Ureter (tissue), 1 donor: ENCODE measurements at regions not wholly inside any gene's neighbourhood (a gene's known extent, or its start where the extent isn't known, plus 50 kb on each side); places are given as distances from the start of the nearest gene placed in this dataset.

Experiments used
- DNase-seq: peaks from one replicate; pipeline ENCODE4 v3.0.0-alpha.2; 2020; ENCODE audit warnings: low spot score
- donor health status: DM: yes; HTN: yes; CAD: no.

DNA sequence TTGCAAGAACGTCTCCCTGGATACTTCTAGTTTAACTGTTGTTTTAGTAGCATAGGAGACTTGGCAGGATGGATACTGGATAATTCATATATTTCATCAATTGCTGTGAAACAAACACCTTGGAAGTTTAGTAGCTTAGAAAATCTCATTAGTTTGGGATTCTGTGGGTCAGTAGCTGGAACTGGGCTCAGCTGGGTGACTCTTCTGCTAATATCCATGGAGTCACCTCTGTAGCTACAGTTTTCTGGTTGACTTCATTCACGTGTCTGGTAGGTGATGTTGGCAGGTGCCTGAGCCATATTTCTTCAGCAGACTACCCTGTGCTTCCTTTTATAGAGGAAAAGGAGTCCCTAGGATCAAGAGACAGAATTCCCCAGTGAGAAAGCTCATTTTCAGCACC, 208.9 kb upstream of the PFKP start:
- no peak for DNase-seq

DNA sequence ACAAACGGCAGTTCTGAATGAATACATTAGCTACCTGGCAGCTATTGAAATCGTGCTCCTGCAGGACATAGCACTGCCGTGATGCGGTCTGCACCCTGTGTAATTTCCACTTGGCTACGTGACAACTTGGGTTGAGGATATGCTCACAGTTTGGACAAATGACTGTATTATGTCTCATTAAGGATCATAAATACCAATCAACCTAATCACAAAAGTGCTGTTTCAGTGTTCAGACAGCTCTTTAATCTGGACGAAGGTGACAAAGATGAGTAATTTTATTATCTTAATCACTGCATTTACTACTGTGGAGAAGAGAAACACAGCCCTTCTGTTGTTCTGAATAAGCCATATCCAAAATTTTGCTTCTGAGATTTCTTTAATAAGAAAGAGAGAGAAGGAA, 210.8 kb upstream of the PFKP start:
- no peak for DNase-seq

DNA sequence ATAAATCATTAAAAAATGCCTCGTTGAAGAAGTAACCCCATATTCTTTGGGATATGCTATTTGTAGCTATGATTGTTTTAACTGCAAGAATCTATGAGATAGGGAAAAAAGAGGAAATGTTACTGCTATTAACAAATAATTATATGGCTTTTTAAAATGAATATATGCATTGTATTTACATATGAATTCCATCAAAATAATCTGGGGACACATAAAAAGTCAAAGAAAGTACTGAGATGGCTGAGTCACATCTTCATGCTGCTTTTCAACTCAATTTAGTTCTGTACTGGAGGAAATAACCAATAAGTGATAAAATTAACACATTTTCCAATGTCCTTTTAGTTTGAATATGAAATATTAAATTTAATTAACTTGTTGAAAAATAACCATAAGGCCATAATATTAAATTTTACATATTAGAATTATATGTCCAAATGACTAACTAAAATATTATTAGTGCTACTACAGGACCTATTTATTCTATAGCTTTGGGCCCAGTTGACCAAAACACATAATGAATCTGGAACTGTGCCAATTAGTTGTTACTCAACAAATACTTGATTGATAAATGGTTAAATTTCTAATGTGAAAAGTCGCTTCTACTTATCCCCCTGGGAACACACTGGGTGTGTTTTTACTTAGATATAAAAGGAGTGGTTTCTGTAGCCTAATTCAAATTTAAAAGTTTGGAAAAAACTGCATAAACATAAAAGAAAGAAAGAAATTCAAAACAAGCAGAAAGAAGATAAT, 214.6 kb upstream of the PFKP start:
- DNase-seq, result no peak

DNA sequence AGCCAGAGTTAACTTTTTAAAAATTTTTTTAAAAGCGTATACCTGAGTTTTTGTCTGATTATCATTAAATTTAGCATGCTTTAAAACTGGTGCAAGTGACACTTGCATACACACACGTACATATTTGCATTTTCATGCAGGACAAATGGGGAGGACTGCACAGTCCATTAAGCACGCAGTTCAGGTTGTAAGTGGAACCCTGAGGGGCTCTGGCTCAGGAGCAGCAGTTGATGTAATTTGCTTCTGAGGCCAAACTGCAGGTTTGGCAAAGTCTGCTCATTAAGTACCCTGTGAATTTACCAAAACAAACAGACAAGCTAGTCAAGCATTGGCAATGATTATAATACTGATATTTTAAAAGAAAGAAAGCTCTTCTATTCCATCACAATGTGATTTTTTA, 215.8 kb upstream of the PFKP start:
- no peak for DNase-seq

DNA sequence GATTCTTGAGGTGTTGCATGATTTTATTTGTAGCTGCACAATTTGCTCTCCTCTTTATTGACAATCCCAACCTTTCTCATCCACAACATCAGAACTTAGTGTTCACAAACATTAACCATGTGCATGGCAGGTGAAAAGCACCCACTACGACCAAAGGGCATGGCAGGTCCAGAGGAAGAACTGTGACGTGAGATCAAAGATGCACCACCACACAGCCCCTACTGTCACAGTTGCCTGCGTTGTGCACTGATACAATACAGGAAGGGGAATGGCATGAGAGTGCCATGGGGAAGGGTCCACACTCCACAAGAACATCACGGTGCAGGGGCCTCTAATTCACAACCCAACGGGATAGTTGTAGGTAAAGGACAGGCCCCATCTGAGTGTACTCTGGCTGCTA, 217.1 kb upstream of the PFKP start:
- no peak for DNase-seq

DNA sequence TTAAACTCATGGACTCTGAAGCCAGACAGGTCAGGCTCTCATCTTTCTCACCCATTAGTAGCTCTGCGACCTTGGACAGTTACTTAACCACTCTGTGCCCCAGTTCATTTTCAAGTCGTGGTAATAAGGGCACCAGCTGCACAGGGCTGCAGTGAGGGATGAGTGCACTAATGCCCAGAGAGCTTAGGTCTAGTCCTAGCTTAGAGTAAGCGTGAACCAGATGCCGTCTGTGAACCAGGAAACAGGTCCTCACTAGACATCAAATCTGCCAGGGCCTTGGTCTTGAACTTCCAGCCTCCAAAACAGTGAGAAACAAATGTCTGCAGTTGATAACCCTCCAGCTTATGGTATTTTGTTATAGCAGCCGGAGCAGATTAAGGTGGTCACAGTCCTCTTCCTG, 222.4 kb upstream of the PFKP start:
- DNase-seq, result no peak

DNA sequence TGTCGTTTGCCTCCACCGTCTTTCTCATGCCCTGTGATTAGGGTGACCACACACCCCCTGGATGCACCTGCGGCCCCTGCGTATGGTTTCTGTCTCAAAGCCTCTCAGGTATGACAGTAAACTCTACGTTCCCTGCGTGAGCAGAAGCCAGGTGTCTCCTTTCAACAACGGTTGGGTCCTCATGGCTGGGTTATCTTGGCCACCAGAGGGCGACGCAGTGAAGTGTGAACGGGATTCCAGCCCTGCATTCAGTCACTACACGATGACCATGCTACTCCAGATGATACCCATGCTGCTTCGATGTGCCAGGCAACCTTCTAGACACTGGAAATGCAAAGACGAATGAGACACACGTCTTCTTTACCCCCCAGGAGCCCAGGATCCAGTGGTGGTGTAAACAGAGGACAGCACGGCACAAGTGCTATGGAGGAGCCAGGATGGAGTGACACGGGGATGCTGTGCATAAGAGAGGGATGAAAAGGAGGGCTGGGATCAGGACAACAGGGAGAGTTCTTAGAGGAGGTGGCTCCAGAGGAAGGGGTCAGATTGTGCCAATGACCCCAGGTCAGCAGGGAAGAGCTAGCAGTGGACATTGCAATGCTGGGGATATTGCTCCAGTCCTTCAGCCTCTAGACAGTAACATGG, 228.1 kb upstream of the PFKP start:
- no peak for DNase-seq

DNA sequence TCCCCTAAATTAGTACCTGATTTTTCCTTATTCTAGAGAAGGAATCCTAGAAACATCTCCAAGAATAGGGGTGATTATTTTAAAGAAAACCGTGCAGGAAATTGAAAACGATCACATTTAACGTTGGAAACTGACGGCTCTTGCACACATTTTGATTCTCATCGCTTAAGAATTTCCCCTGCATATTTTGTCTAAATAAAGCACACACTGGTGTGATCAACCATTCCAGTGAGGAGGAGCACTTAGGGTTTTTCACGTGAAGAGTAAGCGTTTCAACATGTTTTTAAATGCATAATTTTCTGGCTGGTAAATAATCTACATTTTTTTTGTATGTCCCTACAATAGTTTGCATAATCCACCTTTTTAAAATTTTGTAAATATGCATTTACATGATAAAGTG, 229.7 kb upstream of the PFKP start:
- no peak for DNase-seq

DNA sequence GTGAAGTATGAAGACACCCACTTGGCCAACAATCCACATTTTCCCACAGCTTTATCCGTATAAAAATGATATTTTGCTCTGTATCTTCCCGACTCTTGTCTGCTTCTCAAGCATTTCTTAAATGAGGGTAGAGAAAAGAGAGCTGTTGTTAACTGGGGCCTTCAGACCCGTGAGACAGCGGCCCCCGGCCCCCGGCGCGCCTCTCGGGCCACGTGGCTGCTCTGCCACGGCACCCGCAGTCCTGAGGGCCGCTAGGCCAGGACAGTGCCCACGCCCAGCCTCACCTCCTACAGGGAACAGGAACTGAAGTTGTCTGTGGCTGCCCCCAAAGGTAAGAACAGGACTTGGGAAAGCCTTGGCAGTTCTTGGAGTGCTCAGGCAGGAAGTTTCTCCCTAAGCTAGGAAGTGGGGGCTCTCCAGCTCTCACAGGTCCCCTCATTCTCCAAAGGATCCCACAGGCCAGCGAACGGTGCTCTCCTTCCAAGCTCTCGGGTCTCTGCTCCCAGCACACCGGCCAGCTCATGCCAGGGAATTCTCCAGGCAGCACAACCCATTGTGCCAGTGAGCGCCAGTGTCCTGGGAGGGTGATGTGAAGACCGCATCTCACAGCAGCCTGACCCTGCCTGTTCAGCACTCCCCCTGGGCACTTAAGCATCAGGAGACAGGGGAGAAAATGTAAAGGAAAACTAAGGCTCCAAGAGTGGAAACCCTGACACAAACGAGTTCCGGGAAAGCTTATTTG, 230.3 kb upstream of the PFKP start:
- no peak for DNase-seq

DNA sequence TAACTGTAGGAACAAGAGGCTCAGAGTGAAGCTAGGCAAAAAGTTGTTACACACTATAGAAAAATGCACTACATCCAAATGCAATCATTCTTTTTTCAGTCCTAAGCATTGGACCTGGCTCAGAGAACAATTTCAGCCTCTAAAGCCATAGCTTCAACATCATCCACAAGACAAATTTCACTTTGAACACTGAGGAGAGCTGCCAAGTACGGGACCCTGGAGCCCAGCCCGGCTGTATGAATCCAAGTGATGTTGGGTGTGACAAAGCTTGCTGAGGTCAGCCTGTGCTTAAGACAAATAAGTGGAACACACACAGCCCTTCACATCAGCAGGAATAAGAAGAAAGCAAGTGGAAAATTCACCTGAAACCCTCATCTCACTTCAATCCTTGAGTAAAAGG, 233.1 kb upstream of the PFKP start:
- DNase-seq, result no peak

DNA sequence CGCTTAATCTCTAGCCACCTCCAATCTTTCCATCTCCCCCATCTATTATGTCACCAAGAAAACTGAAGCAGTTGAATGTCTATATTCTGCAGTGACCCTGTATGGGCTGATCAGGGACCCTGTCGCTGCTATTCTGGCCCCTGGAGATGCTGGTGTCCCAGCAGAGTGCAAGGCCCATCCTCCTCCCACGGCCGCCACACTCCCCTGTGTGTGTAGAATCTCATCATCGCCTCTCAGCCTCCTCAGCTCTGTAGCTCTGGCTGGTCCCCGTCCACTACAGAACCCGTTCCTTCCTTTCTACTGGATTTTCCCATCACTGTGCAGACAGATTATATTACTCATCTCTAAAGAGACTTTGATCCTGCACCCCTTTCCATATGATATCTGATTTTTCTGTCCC, 235.8 kb upstream of the PFKP start:
- no peak for DNase-seq

DNA sequence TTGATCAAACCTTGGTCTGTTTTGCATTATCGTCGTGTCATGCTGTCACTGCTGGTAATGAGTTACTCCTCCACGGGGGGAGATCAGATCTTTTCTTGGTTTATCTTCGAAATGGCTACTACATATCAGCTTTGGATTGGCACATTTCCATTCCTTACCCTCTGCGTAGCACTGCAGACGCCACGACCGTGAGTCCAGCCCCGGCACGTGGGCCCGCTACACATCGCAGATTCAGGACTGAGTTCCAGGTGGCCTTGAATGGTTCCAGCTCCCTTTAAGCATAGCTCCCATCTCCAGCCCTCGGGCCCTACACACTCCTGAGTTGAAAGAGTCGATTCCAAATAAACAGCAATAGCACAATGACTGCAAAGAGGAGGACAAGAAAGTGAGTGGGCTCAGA, 238.6 kb upstream of the PFKP start:
- no peak for DNase-seq

DNA sequence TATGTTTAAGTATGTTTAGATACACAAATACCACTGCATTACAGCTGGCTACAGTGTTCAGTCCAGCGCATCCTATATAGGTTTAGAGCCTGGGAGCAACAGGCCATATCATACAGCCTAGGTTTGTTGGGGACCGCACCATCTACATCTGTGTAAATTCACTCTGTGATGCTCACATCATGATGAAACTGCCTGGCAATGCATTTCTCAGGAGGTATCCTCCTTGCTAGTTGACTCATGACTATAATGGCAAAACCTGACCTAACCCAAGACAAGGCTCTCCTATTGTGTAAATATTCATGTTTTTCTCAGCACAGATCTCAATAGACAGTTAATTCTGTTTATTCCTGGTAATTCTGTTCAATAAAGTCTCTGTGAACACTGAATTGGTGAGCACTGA, 240.7 kb upstream of the PFKP start:
- no peak for DNase-seq

DNA sequence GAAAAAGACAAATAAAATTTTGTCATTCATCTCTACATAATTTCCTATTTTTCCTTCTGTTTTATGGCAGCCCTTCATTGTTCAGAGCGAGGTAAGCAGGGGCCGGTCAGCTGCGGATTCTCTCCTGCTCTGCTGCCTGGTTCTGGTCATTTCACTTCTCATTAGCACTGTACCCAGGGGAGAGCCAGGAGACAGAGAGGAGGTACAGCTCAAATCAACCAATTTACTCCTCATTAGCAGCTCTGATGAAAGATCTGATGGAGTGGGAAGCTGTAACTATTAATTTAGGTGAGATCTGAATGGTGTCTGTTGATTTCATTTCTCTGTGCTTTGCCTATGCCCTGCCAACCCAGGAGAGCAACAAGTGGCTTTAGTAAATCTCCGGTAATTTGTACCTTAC, 241.5 kb upstream of the PFKP start:
- no peak for DNase-seq

DNA sequence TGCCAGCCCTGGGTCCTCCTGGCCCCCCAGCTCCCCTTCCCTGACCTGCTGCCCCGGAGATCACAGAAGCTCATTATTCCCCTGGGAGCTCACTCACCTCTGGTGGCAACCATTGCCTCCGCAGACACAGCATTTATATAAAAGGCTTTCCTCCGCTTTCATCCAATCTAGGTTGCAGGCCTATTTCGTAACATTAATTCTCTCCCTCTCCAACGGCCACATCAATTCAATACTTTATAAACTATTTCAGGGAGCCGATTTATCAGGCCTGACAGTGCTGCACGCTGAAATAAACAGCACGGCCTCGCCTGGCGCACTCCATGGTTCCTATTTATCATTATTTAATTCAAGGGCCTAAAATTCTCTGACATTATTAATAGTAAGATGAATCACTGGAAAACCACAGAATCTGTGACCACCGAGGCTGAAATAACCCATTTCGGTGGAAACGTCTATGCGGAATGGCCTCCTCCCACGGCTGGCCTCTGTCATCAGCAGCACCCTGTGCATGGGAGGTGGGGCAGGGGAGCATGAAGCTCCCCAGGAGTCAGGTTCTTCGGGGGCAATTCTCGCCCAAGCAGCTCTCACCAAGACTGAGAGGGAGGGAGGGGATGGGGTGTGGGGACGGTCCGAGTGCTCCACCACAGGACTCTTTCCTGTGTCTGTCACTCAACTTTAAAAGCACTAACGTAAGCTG, 249.3 kb upstream of the PFKP start:
- no peak for DNase-seq

DNA sequence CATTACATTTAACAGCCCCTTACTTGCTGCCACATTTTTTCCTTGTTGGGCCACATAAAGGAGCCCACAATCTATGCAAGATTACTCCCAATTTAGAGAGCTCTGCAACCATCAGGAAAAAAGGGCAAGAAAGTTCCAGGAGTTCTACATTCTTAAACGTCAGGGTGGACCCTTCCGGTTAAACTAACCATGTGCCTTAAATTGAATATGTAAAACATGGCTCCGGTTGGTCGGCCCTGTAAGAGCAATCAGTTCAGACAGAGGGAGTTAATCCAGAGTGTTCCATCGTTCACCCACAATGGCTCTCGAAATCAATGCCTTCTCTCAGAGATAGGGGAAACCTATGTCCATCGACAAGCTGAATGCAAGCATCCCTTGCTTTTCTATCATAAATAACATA, 253.7 kb upstream of the PFKP start:
- no peak for DNase-seq

DNA sequence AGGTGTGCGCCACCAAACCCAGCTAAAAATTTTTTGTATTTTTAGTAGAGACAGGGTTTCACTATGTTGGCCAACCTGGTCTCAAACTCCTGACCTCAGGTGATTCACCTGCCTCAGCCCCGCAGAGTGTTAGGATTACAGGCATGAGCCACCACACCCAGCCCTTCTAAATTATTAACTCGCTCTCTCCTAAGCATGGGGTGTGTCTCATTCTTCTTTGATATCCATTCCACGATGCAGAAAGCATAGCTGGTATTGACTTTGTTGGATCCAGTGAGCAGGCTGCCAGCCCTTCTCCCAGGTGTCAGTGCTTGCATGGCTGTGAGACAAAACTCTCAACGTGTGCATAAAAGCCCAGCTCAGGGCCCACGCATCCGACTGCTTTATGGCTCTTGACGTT, 254.1 kb upstream of the PFKP start:
- no peak for DNase-seq

DNA sequence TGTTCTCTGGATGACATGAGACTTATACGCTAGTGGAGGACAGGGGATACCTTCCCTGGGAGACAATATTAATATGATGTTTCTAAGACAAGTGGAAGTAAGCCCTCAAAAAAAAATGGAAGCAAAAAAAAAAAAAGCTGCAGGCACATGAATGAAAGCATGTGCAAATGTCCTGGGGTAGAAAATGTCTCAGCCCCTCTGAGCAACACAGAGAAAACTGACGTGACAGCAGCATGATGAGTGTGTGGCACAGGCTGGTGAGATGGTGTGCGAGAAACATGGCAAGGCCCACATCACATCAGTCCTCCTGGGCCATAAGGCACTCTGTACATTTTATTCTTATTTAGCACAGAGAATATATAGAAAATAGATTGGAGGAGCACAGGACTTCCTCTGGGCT, 254.7 kb upstream of the PFKP start:
- DNase-seq, result no peak

DNA sequence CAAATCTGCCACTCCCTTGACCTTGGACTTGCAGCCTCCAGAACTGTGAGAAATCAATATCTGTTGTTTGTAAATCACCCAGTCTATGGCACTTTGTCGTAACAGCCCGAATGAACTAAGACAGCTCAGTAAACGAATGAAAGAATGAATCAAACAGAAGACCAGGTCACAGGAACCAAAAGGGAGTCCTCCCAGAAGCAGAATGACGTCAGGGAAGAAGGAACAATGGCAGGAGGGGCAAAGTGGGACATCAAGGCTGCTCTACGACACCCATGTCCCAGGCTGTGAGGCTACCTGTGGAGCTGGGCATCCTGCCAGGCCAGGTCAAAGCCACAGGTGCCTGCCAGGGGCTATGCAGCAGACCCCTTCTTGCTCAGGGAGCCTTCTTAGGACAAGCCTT, 267.2 kb upstream of the PFKP start:
- DNase-seq, result no peak

DNA sequence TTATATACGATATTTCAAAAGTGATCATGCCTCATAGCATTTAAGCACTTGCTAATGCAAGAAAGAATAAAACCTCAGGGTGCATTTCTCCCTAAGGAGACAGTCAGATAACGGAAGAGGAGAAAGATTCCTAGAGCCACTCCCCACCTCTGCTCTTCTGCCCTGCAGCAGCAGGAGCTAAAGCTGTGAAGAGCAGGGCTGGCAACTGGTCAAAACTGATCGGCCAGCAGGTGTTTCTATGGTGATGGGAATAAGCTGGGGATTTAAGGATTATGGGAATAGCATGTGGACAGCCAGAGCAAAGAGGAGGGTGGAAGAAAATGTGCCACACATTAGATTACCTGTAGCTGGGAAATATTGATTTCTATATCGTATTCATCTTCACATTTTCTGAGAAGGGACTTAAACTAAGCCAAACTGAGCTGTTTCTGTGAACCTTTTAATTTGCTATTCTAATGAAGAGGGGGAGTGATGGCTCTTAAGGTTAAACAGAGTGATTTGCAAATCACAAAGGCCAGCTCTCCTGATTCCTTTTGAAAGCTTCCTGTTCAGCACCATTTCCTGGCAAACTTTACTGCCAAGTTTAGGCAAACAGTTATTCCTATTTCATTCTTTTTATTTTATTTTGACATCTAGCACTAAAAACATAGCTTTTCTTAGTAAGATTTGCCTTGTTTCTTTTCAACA, 268.9 kb upstream of the PFKP start:
- no peak for DNase-seq

DNA sequence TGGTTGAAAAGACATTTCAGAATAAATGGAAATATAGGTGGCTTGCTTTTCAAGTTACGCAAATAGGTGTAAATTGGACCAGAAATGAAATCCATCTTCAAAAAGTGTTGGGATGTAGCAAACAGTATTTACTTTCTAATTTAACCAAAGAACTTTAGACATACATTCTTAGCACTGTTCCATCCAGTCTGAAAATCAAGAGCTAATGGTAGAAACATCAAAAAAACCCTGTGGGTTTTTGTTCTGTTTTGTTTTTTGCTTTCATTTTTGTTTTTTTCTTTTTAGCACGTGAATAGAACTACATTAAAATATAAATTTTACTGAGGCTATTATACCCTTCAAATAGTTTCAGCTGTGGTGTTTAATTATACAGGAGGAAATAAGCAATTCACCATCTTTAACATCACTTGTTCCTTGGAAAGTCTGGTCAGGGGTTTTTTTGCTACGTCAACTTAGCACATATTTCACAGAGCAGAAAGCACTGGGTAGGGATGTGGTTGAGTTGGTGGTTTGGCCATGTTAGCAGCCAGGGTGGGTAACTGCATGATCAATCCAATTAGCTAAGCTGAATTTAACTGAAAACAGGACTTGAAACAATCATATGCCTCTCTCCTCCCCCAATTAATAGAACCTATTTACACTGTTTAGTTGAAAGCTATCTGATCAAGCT, 275.4 kb upstream of the PFKP start:
- DNase-seq, result no peak
